ENCODE measurements at regions not wholly inside any gene's neighbourhood (a gene's known extent, or its start where the extent isn't known, plus 50 kb on each side); places are given as distances from the start of the nearest gene placed in this dataset.

DNA sequence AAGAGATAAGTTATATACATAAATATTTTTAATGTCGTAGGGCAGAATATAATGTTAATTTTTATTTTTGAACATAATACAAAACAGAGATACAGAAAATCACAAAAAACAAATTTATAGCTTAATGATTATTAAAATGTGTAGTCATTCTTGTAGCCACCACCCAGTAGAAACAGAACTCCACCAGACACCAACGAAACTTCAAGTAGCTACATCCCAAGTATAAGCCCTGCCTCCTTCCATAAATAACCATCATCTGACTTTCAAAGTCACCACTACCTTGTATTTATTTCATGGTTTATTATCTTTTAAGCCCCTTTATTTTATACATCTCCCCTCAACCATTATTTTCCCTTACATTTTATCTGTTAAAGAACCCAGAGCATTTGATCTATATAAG is 111.9 kb upstream of the ZWINT start:
- no peaks in the 10 kb centered on the region for H3K27me3 ChIP-seq (ENCODE audit: control insufficient read depth in 1 of 2, insufficient read depth in 2 of 2, low read length in 2 of 2)
- intact Hi-C loops (cut with micrococcal nuclease; ENCODE audit: unreplicated experiment), result no loop called here
- no peak overlapping the region for H3K4me2 ChIP-seq (ENCODE audit: low read depth, low read length)
- in situ Hi-C loops (cut with HindIII; ENCODE audit: extremely low pct_ligation_motif_present, low pct_unique_long_range_greater_than_20kb), result no loop called here
- H3K9me3 ChIP-seq (ENCODE audit: low read length), result peaks cover 15% of the 10 kb centered on the region
- TF ChIP-seq ZNF251 (CRISPR knock-in tag; IDR thresholded peaks at IDR 0.05), result no peak
- TF ChIP-seq, protein P1, sequence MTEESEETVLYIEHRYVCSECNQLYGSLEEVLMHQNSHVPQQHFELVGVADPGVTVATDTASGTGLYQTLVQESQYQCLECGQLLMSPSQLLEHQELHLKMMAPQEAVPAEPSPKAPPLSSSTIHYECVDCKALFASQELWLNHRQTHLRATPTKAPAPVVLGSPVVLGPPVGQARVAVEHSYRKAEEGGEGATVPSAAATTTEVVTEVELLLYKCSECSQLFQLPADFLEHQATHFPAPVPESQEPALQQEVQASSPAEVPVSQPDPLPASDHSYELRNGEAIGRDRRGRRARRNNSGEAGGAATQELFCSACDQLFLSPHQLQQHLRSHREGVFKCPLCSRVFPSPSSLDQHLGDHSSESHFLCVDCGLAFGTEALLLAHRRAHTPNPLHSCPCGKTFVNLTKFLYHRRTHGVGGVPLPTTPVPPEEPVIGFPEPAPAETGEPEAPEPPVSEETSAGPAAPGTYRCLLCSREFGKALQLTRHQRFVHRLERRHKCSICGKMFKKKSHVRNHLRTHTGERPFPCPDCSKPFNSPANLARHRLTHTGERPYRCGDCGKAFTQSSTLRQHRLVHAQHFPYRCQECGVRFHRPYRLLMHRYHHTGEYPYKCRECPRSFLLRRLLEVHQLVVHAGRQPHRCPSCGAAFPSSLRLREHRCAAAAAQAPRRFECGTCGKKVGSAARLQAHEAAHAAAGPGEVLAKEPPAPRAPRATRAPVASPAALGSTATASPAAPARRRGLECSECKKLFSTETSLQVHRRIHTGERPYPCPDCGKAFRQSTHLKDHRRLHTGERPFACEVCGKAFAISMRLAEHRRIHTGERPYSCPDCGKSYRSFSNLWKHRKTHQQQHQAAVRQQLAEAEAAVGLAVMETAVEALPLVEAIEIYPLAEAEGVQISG (CRISPR knock-in tag; IDR thresholded peaks at IDR 0.05), result no peak
- no peak for TF ChIP-seq ZNF598 (CRISPR knock-in tag; IDR thresholded peaks at IDR 0.05; ENCODE audit: borderline replicate concordance)
- TF ChIP-seq CEBPB (IDR thresholded peaks at IDR 0.05; ENCODE audit: borderline replicate concordance, low read depth, low read length), result no peak
- TF ChIP-seq, protein P2, sequence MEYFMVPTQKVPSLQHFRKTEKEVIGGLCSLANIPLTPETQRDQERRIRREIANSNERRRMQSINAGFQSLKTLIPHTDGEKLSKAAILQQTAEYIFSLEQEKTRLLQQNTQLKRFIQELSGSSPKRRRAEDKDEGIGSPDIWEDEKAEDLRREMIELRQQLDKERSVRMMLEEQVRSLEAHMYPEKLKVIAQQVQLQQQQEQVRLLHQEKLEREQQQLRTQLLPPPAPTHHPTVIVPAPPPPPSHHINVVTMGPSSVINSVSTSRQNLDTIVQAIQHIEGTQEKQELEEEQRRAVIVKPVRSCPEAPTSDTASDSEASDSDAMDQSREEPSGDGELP (IDR thresholded peaks at IDR 0.05; ENCODE audit: borderline replicate concordance, low read depth), result no peak
- TF ChIP-seq ZBTB3 (CRISPR knock-in tag; IDR thresholded peaks at IDR 0.05; ENCODE audit: borderline replicate concordance, low read depth), result no peak
- no peak for TF ChIP-seq ATF7 (IDR thresholded peaks at IDR 0.05)
- no peak for TF ChIP-seq ATF7 (CRISPR knock-in tag; IDR thresholded peaks at IDR 0.05)
- TF ChIP-seq, protein P3, sequence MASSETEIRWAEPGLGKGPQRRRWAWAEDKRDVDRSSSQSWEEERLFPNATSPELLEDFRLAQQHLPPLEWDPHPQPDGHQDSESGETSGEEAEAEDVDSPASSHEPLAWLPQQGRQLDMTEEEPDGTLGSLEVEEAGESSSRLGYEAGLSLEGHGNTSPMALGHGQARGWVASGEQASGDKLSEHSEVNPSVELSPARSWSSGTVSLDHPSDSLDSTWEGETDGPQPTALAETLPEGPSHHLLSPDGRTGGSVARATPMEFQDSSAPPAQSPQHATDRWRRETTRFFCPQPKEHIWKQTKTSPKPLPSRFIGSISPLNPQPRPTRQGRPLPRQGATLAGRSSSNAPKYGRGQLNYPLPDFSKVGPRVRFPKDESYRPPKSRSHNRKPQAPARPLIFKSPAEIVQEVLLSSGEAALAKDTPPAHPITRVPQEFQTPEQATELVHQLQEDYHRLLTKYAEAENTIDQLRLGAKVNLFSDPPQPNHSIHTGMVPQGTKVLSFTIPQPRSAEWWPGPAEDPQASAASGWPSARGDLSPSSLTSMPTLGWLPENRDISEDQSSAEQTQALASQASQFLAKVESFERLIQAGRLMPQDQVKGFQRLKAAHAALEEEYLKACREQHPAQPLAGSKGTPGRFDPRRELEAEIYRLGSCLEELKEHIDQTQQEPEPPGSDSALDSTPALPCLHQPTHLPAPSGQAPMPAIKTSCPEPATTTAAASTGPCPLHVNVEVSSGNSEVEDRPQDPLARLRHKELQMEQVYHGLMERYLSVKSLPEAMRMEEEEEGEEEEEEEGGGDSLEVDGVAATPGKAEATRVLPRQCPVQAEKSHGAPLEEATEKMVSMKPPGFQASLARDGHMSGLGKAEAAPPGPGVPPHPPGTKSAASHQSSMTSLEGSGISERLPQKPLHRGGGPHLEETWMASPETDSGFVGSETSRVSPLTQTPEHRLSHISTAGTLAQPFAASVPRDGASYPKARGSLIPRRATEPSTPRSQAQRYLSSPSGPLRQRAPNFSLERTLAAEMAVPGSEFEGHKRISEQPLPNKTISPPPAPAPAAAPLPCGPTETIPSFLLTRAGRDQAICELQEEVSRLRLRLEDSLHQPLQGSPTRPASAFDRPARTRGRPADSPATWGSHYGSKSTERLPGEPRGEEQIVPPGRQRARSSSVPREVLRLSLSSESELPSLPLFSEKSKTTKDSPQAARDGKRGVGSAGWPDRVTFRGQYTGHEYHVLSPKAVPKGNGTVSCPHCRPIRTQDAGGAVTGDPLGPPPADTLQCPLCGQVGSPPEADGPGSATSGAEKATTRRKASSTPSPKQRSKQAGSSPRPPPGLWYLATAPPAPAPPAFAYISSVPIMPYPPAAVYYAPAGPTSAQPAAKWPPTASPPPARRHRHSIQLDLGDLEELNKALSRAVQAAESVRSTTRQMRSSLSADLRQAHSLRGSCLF (CRISPR knock-in tag; IDR thresholded peaks at IDR 0.05; ENCODE audit: borderline replicate concordance), result no peak
- TF ChIP-seq, protein P4, sequence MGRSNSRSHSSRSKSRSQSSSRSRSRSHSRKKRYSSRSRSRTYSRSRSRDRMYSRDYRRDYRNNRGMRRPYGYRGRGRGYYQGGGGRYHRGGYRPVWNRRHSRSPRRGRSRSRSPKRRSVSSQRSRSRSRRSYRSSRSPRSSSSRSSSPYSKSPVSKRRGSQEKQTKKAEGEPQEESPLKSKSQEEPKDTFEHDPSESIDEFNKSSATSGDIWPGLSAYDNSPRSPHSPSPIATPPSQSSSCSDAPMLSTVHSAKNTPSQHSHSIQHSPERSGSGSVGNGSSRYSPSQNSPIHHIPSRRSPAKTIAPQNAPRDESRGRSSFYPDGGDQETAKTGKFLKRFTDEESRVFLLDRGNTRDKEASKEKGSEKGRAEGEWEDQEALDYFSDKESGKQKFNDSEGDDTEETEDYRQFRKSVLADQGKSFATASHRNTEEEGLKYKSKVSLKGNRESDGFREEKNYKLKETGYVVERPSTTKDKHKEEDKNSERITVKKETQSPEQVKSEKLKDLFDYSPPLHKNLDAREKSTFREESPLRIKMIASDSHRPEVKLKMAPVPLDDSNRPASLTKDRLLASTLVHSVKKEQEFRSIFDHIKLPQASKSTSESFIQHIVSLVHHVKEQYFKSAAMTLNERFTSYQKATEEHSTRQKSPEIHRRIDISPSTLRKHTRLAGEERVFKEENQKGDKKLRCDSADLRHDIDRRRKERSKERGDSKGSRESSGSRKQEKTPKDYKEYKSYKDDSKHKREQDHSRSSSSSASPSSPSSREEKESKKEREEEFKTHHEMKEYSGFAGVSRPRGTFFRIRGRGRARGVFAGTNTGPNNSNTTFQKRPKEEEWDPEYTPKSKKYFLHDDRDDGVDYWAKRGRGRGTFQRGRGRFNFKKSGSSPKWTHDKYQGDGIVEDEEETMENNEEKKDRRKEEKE (IDR thresholded peaks at IDR 0.05), result no peak
- H3K36me3 ChIP-seq (replicated peaks in 1 of 2; ENCODE audit: control insufficient read depth in 1 of 2, insufficient read depth in 2 of 2, low read length in 2 of 2), result no peaks in the 10 kb centered on the region
- no peak overlapping the region for H3K9ac ChIP-seq (ENCODE audit: insufficient read depth, low read depth, low read length)
- FAIRE-seq, result no peak
- 4% methylated on average over 2 of the region's 2 CpGs for WGBS (ENCODE audit: low lambda C conversion rate)
- no peak for DNase-seq (ENCODE audit: low spot score)
- CTCF ChIA-PET (ENCODE audit: low intra/inter-chr PET ratio, low total read pairs), result no interaction called here
- BruUV-seq (replicated peaks), result no TSS peak
- no peak for ATAC-seq
- no peaks in the 10 kb centered on the region for H3K79me2 ChIP-seq (ENCODE audit: insufficient read depth, low read length)
- H3K4me1 ChIP-seq (ENCODE audit: insufficient read depth, low read length), result no peaks in the 10 kb centered on the region
- H3K4me3 ChIP-seq (replicated peaks in 1 of 3; ENCODE audit: insufficient read depth in 1 of 3, low read depth in 2 of 3, low read length in 3 of 3), result no peak overlapping the region
- no peak overlapping the region for H2AFZ ChIP-seq (ENCODE audit: low read length)
- no peak overlapping the region for H3K27ac ChIP-seq (ENCODE audit: extremely low read length, insufficient read depth, low read length)
- no peaks in the 10 kb centered on the region for H4K20me1 ChIP-seq (ENCODE audit: insufficient read depth, low read length)
- POLR2A ChIA-PET, result no interaction called here

Measured in HepG2 (cell line).